ENCODE measurements at regions not wholly inside any gene's neighbourhood (a gene's known extent, or its start where the extent isn't known, plus 50 kb on each side); places are given as distances from the start of the nearest gene placed in this dataset.

- no peak overlapping the region for H3K4me3 ChIP-seq (ENCODE audit: low read length)
- TF ChIP-seq, protein P1, sequence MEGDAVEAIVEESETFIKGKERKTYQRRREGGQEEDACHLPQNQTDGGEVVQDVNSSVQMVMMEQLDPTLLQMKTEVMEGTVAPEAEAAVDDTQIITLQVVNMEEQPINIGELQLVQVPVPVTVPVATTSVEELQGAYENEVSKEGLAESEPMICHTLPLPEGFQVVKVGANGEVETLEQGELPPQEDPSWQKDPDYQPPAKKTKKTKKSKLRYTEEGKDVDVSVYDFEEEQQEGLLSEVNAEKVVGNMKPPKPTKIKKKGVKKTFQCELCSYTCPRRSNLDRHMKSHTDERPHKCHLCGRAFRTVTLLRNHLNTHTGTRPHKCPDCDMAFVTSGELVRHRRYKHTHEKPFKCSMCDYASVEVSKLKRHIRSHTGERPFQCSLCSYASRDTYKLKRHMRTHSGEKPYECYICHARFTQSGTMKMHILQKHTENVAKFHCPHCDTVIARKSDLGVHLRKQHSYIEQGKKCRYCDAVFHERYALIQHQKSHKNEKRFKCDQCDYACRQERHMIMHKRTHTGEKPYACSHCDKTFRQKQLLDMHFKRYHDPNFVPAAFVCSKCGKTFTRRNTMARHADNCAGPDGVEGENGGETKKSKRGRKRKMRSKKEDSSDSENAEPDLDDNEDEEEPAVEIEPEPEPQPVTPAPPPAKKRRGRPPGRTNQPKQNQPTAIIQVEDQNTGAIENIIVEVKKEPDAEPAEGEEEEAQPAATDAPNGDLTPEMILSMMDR (conservative IDR thresholded peaks at IDR 0.05; ENCODE audit: low read length) = no peak
- no peak for DNase-seq (ENCODE audit: low read depth)
Measured at GRCh38 chr1:232303222-232303620, 326.7 kb downstream of the SIPA1L2 start.

DNA sequence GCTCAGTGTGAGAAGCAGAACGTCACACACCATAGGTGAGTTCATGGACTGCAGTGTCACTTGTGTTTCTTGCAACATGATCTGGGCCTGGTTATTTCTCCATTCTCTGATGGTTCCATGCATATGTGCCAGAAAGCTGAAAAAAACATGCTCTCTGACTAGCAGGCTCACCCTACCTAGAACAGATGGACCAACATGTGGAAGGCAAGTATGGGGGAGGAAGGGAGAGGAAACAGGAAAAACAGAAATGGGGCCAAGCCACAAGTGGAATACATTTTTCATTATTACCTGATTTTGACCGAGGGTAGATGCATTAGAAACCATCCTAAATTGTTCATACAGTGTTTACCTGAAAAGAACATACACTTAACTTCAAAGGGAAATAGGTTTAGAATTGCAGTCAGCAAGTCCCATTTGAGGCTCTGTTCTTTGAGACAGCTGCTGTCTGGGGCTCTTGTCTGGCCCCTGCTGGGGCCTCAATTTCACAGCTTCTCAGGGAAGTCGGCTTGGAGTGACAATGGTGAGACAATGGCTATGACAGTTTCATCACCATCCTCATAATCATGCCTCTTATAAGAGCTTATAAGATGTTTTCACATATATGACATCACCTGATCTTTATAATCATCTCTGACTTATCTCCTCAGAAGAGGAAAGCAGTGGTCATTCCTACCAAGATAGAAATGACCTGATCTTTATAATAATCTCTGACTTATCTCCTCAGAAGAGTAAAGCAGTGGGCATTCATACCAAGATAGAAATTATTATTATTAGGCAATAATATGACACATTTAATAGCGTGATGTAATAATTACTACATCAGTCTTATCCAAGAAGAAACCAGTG lies 327.3 kb downstream of the SIPA1L2 start:
- DNase-seq (ENCODE audit: low read depth) = no peak

GRCh38 chr1:232301246-232301645 lies 328.7 kb downstream of the SIPA1L2 start:
- TF ChIP-seq, protein P1 (conservative IDR thresholded peaks at IDR 0.05; ENCODE audit: low read length) = no peak
- no peak overlapping the region for H3K4me3 ChIP-seq (ENCODE audit: low read length)
- DNase-seq (ENCODE audit: low read depth) = no peak

More for the DNA sequence above, 327.3 kb downstream of the SIPA1L2 start:
- TF ChIP-seq, protein P1 (conservative IDR thresholded peaks at IDR 0.05; ENCODE audit: low read length) = no peak
- no peak overlapping the region for H3K4me3 ChIP-seq (ENCODE audit: low read length)

DNA sequence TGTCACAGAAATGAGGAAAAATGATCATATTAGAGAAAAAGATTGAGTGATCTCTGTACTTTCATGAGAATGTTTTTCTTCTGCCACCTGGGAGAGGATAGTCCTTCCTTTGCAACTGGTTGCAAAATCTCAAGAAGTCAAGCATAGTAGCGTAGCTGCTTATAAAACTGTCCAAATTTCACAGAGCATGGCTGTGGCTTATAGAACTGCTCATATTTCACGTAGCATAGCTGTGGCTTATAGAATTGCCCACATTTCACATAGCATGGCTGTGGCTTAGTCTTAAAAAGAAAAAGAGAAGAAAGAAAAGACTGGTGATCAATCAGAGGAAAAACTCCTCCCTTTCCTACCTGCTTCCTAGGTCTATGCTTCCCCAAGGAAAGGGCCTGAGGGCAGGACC lies 329.5 kb downstream of the SIPA1L2 start:
- no peak for DNase-seq (ENCODE audit: low read depth)

DNA sequence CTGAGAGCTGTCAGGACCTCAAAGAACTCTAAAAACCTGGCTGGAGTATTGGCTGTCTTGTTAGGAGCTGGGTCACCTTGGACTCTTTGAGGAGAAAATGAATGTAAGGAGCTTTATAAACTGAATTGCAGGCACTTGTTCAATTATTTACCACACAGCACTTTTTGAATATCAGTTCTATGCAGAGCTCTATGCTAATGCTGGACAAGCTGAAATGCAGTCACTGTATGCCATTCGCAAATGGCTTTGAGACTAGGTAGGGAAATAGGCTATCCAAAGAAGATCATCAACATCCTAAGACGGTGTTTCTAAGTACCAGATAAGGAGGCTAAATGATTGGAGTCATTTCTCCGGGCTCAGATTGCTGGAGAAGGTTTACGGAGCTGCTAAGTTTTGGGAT lies 333.5 kb downstream of the SIPA1L2 start:
- H3K4me3 ChIP-seq (ENCODE audit: low read length) = no peak overlapping the region
- no peak for DNase-seq (ENCODE audit: low read depth)
- TF ChIP-seq, protein P1 (conservative IDR thresholded peaks at IDR 0.05; ENCODE audit: low read length) = no peak

More for the DNA sequence above, 329.5 kb downstream of the SIPA1L2 start:
- TF ChIP-seq, protein P1 (conservative IDR thresholded peaks at IDR 0.05; ENCODE audit: low read length) = no peak
- H3K4me3 ChIP-seq (ENCODE audit: low read length) = no peak overlapping the region

DNA sequence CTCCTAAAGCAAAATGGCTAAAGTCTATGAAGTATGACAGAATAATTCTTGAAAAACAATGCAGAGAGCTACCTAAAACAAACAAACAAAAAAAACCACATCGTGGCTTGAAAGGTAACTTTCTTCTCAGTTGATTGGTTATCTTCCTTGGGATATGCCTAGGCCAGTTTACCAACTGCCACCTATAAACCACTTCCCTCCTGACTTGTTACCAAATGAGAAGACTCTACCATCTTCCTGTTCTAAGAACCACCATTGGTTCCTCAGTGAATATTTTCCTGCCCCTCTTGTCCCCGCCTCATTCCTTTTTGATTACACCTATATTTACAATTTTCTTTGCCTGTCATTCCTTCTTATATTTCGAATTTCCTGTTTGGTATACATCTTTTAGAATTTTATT lies 336.6 kb downstream of the SIPA1L2 start:
- DNase-seq (ENCODE audit: low read depth) = no peak
- no peak overlapping the region for H3K4me3 ChIP-seq (ENCODE audit: low read length)
- TF ChIP-seq, protein P1 (conservative IDR thresholded peaks at IDR 0.05; ENCODE audit: low read length) = no peak

DNA sequence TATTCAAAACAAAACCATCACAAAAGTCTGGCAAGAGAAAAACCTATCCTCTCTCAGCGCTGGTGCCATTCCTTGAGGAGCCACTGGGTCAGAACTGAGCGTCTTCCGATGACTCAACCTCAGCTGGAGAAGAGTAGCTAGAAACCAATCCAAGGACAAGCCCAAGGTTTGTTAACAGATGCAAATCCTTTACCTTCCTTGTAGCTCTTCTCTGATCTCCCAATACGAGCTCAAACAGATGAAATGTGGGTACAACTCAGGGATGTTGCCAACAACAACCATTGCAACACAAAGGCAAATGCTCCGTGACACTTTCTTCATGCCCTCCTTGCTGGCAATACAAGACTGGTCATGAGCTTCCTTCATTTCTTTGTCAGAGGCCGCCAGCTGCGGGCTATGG lies 337.1 kb downstream of the SIPA1L2 start:
- TF ChIP-seq, protein P1 (conservative IDR thresholded peaks at IDR 0.05; ENCODE audit: low read length) = no peak
- no peak for DNase-seq (ENCODE audit: low read depth)
- H3K4me3 ChIP-seq (ENCODE audit: low read length) = no peak overlapping the region
